SU-DHL-6 (cell line): ENCODE measurements at regions not wholly inside any gene's neighbourhood (a gene's known extent, or its start where the extent isn't known, plus 50 kb on each side); places are given as distances from the start of the nearest gene placed in this dataset.

Experiments used
- EZH2phosphoT487 ChIP-seq: fragments of 200-600 bp; sonication (generic), shearing (Covaris generic); conservative IDR thresholded peaks from 2 replicates; pipeline ENCODE4 v1.6.1; 2018; ENCODE audit warnings: mild to moderate bottlenecking, antibody characterized with exemption, low read length, moderate library complexity, mixed read lengths
- TF ChIP-seq, protein P1 (sequence below): fragments of 200-600 bp; sonication (generic); IDR thresholded peaks from one replicate; pipeline ENCODE4 v1.5.1; 2017; ENCODE audit warnings: antibody characterized with exemption, mild to moderate bottlenecking, low read length, moderate library complexity; ENCODE audit not compliant: insufficient read depth, poor library complexity, severe bottlenecking

DNA sequence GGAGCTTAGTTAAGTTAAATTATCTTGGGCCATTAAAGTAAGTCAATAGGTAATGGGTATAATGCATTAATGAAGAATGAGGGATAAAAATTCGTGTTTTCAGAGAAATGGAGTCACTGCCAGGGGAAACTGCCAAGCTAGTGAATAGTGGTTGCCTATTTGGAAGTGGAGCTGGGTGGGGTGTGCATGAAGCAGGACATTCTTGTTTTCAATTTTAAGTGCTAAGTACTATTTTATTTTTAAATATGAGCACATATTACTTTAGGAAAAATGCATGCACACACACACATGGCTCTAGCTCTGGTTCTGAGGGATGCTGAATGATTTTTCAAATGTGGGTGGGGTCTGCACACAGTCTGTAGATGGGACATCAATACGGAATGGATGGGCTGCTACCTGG is 717.7 kb upstream of the SGCG start:
- TF ChIP-seq, protein P1, sequence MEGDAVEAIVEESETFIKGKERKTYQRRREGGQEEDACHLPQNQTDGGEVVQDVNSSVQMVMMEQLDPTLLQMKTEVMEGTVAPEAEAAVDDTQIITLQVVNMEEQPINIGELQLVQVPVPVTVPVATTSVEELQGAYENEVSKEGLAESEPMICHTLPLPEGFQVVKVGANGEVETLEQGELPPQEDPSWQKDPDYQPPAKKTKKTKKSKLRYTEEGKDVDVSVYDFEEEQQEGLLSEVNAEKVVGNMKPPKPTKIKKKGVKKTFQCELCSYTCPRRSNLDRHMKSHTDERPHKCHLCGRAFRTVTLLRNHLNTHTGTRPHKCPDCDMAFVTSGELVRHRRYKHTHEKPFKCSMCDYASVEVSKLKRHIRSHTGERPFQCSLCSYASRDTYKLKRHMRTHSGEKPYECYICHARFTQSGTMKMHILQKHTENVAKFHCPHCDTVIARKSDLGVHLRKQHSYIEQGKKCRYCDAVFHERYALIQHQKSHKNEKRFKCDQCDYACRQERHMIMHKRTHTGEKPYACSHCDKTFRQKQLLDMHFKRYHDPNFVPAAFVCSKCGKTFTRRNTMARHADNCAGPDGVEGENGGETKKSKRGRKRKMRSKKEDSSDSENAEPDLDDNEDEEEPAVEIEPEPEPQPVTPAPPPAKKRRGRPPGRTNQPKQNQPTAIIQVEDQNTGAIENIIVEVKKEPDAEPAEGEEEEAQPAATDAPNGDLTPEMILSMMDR, result no peak
- no peak for TF ChIP-seq EZH2phosphoT487
